COLO668 (cell line): ENCODE measurements at regions not wholly inside any gene's neighbourhood (a gene's known extent, or its start where the extent isn't known, plus 50 kb on each side); places are given as distances from the start of the nearest gene placed in this dataset.

ENCODE experiments used
- DNase-seq: peaks from one replicate; lab custom pipeline; 2025; ENCODE audit not compliant: unreplicated experiment; lab: John Stamatoyannopoulos, UW

DNA sequence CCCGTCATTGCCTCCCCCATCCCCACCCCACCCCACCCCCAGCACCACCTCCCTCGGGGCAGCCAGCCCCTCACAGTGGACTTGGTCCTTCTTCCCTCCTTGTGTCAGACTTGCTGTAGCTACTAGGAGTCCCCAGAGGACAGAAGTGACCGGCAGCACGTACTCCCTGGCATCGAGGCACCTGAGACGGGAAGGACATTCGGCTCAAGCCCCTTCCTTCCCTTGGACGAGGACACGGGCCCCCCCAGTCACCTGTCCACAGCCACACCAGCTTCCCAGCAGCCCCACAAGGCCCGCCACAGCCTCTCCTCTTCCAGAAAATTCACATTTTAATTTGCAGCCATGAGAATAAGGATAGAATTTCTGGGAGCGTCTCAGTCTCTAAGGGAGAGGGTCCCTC lies 267.8 kb upstream of the SHH start:
- no peak for DNase-seq

DNA sequence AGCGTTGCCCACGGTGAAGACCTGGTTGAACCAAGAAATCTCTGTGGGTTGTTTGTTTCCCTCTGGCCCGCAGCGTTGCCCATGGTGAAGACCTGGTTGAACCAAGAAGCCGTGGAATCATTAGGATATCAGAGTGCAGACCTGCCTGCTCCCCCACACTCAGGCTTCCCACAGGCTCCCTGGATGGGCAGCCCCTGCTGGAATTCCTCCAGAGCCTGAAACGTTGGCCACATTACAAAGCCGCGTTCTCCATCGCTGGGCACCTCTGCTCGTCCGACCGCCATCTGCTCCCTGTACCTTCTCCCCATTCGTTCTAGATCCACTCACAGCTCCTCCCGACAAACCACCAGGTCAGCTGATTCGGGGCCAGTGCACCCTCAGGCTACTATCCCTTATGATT lies 266.9 kb upstream of the SHH start:
- DNase-seq: no peak

DNA sequence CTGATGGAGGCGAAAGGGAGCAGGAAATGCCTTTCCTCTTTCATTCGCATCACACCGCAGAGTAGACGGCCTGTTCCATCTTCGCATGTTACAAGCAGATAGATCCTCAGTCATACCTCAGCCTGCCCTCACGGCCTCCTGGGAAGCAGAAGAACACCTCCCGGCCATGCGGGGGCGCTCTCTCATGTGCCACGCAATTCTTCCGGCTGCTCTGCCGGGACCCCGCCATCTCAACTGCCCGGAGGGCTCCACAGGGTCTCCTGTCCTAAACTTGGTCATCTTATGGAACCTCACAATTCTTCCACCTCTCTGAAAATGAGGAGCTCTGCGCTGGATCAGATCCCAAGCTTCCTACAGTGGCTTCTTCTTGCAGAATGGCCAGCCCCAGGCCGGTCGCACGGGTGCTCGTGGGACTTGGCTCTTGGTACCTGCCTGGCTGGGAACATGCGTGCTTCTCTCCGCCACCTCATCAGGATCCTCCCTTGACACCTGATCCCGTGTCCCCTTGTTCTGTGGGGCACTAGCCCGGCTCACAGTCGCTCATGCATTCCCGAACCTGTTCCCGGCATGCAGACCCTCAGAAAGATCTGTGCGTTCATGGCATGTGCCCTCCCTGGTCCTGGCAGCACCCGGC lies 262.8 kb upstream of the SHH start:
- no peak for DNase-seq

DNA sequence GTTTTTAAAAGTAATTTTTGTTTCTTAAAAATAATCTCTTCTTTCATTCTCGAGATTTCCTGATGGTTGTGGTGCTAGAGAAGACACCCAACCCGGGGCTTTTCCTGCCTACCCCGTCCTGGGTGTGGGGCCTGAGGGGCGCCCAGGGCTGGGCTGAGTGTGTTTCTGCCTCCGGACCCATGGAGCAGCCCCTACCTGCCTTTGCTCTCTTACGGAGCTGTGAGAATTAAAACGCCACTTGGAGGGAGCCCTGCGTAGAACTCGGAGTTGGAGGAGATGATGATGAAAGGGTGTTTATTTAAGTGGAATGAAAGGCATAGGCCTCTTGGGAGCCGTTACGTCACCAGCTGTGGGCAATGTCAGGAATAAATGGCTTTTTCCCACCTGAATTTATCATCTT lies 261.8 kb upstream of the SHH start:
- no peak for DNase-seq

DNA sequence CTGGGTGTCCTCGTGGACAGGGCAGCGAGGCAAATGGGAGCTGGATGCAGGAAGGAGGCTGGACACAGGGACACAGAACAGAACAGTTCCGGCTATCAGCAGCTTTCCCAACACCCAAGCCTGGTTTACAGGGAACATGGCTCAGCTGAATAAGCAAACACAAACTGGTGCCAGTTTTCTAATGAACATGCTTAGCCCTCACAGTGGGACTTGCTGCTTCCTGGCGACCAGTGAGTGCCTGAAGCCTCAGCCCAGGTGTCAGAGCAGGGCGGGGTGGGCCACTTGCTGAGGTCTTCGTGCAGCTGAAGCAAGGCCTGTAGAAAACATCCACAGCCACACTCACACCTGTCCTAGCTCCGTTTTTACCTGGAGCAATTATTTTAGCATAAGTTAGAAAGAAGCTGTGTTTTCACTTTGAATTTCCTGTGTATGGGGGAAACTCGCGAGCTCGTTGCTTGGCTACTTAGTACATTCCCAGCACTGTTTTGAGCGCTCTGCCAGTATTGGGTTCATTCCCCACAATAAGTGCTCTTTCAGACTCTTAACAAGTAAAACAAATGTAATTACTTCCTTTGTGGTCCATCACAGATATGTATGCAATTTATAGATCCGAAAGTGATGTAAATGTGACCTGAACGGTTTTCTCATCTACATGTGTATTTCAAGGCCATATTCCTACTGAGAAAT lies 261.2 kb upstream of the SHH start:
- DNase-seq: no peak

DNA sequence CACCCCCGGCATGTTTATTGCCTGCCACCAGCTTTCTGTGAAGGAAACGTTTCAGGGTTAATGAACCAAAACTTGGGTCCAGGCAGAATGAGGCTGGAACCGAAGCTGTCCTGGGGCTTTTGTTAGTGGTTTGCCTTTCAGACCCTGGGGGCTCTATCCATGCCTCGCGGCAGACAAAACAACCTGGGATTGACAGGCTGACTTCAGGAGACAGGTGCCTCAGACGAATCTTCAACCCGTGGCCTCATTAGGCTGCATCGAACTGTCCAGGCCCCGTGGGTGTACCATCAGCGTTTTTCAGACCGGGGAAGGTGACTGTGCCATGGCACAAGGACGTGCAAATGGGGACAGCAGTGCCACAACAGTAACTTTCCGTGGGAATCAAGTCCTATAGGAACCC lies 259.3 kb upstream of the SHH start:
- no peak for DNase-seq

DNA sequence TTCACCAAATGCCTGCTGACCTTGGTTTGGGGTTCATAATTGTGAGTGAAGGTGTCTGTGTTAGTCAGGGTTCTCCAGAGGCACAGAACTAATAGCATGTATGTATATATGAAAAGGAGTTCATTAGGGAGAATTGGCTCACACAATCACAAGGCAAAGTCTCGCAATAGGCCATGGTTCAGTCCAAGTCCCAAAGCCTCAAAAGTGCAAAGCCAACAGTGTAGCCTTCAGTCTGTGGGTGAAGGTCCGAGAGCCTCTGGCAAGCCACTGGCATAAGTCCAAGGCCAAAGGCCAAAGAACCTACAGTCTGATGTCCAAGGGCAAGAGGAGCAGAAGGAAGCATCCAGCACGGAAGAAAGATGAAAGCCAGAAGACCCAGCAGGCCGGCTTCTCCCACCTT lies 257.6 kb upstream of the SHH start:
- no peak for DNase-seq

DNA sequence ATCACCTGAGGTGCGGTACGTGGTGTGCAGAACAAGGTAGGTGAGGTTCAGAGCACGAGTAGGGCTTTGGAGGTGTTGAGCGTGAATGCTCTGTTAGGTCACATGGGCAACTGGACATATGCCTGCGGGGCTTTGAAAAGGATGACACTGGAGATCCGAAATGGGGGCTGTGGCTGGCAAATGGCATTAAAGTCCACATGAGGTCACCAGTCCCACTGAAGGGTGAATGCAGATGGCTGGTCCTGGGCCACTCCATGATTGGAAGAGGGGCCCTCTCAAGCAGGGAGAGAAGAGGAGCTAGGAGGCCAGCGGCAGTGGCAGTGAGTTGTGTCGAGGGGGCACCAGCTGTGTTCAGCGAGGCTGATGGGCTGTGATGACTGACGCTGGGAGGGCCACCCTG lies 254.9 kb upstream of the SHH start:
- DNase-seq: no peak

DNA sequence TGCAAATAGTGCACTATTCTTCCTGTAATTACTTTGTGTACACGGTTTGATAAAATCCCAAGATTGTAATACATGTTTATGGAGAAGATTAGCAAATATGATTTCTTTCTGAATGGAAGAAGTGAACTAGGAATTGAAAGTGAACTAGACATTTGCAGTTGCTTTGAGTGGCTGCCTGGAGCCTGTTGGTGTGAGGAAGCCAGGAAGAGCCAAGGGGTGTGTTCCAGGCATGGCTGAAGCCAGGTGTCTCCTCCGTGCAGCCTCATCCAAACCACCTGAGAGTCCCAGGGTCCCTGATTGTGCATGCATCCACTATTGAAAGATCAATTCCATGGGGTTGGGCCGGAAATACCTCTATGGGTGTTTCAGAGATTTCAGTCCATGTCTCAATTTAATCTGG lies 253.1 kb upstream of the SHH start:
- no peak for DNase-seq

DNA sequence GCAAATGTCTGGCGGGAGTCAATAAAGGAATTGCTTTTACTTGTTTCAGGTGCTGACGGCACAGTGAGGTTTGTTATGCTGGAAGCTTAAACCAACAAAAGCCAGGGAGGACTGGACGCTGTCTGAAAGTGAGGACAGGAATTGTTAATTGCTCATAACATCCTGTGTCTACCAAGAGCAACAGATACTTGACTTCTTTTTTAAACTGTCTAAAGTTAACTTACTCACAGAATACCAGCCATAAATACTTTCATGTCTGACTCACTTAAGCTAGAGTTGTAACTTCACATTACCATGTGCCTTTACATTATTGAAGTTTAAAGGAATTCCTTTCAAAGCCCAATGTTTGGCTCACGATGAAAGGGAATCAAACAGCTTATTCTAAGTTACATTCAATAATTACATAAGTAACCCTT lies 252.7 kb upstream of the SHH start:
- DNase-seq: no peak

DNA sequence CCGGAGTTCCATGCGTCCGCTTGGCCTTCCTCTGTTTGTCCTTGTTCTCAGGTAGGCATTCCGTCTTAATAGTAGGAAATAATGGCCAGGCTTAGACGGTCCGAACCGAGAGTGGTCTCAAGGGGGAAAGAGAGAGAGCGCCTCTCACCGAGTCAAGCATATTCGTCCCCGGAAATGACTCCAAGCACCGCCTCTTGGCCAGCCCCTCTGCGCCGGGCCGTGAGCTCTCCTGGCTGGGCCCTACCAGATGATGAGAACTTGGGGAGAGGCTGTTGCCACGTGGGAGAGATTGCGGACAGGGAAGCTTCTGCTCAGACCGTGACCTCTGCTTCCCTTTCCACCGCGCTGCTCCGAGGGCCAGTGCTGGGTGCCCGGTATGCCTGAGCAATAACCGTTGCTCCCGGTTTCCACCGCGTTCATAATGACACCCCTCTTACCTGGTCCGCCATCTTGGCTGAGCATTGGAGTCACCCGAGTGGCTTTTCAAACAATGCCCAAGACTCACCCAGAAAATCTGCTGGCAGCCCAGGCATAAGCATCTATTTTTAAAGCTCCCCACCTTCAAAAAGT lies 251.1 kb upstream of the SHH start:
- no peak for DNase-seq

DNA sequence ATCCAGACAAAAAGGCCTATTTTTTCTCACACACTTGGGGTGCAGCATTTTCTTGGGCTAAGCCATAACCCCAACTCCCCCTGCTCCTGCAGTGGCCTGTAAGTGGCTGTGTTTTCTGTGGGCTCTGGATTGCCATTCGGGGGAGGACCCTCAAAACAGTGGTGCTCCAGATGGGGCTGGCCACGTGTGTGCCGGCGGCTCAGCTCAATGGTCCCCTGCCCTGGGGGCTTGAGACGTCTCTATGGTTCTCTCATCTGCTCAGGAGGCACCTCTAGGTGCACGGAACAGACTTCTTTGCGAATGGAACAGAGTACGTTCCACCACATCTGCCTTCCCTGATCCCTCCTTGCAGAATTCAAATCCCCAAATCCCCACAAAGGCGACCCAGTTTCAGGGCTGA lies 250.0 kb upstream of the SHH start:
- no peak for DNase-seq

DNA sequence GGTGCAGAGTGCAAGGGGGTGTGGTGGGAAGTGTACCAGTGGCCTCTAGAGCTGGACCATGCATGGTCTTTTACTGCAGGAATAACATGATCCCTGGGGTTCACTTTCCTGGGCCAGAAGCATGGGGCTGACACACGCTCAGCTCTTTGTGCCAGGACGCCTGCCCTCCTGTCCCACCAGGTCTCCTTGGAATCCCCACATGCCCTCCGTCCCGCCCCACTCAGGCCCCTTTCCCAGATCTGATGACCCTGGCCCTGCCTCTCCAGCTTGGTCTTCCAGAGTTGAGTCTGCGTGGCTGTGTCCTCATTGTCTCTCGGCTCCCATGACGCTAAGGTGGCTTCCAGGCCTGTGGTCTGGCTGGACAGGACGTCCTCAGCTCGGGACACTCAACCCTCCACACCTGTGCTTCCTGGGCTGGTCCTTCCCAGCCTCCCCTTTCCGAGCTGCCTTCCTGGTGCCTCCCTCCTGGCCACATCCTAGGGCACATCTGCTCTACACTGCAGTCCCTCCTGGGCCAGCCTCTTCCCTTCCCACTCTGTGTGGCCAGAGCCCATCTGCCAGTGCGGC lies 249.5 kb upstream of the SHH start:
- no peak for DNase-seq

DNA sequence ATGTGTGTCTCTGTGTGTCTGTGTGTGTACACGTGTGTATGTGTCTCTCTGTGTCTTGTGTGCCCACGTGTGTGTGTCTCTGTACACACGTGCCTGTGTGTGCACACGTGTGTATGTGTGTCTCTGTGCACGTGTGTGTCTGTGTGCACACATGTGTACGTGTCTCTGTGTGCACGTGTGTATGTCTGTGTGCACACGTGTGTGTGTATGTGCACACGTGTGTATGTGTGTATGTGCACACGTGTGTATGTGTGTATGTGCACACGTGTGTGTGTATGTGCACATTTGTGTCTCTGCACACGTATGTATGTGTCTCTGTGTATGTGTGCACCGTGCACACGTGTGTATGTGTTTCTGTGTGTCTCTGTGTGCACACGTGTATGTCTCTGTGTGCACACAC lies 248.7 kb upstream of the SHH start:
- no peak for DNase-seq

DNA sequence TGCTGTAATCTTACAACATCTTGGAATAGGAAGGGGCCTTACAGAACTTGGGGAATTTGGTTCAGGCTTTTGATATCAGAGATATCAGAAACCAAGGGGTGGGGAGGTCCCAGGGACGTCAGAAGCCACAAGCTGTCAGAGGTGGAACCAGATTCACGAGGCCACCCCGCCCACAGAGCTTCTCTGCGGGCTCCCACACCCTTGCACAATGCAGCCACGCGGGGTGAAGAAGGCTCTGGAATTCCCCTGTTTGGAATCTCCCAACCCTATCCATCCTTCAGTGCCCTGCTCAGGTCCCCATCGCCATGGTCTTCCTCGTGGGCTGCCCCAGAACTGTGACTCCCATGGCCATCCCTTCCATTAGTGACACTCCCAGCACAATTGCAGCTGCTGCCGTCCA lies 247.1 kb upstream of the SHH start:
- DNase-seq: no peak

DNA sequence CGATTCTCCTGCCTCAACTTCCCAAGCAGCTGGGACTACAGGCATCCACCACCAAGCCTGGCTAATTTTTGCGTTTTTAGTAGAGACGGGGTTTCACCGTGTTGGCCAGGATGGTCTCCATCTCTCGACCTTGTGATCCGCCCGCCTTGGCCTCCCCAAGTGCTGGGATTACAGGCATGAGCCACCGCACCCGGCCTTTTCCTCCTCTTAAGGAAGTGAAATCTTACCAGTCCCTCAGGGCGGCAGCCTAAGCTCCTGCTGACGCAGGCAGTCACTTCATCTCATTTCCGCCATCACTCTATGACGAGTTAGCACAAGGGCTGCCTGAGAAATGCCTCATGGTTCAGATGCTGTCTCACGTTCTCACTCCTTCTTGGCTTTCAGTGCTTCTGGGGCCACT lies 246.0 kb upstream of the SHH start:
- no peak for DNase-seq

DNA sequence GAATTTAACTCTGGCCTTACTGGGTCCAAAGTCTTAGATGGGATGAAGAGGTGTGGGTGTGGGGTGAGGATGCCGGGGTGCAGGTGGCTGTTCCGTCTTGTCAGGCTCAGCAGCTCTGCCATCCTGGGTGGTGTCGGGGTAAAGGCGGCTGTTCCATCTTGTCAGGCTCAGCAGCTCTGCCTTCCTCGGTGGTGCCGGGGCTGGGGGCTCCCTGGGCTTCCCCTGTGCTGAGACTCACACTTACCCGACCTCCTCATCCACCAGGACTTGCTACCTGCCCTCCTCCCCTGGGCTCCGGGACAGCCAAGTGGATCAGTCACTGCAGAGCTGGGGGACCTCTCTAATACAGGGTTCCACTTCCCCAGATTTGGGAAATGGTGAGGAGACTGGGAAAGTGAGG lies 244.3 kb upstream of the SHH start:
- DNase-seq: no peak

DNA sequence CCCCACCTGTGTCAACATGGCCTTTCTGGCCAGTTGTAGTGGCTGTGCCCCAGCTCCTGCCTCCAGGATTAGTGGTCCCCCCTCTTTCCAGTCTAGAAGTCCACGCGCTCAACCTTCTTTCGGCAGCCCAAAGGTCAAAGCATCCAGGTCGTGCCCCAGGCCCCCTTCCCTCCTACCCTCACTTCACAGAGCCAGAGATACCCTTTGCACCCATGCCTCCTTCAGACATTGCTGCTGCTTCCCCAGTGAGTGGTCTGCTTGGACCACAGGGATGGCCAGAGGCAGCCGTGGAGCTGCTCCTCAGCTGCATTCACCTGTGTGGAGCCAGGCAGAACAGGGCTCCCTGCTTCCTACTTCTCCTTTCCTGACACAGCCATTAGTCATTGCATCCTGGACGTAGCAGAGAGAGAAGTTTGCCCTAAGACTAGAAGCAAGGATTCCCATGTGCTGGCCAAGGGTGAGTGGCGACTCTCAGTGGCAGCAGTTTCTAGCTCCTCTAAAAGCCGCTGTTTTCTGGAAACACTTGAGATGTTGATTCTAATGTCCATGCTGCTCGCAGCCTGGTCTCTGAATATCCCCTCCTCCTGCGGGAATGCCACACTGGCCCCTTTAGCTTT lies 243.1 kb upstream of the SHH start:
- no peak for DNase-seq

DNA sequence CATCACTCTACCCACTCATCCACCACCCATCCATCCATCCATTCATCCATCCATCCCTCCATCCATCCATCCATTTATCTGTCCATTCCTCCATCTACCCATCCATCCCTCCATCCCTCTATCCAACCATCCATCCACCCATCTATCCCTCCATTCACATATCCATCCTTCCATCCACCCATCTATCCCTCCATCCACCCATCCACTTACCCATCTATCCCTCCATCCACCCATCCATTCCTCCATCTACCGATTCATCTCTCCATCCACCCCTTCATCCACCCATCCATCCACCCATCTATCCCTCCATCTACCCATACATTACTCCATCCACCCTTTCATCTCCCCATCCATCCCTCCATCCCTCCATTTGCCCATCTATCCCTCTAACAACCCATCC lies 239.6 kb upstream of the SHH start:
- DNase-seq: no peak

DNA sequence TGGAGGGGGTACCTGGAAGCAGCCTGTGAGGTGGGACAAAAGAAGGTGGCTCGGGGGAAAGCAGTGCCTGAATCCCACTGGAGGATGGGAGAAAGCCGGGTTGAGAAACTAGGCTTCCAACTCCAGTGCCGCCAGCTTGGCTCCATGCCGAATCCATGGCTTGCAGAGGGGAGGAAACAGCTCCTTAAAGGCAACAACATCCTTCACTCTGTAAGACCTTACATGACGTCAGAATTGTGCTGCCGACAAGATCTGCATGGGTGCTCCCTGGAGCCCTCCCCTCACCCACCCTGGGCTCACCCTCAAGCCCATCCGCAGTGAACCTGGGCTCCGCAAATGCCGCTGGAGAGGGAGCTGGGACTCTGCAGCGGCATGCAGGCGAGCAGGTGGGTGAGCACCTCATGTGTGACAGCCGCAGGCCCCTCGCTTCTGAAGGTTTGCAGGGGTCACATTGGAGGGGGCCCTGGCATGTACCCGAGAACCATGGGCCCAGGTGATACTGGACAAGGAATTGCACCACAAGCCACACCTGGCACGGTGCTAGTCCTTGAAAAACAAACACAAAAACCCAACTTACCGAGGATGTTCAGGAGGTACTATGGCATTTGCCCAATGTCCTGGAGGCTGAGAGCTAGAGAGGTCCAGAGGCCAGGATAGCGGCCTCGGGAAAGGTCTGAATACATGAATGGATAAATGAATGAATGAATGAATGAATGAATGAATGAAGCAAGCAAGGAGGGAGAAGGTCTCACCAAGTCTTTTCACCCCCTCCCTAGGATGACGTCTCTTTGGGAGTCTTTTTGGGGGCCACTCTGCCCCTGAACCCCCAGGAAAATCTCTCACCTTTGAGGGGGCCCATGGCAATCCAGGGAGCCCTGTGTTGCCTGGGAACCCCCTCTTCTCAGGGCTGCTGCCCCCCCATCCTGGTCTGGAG lies 238.6 kb upstream of the SHH start:
- no peak for DNase-seq

DNA sequence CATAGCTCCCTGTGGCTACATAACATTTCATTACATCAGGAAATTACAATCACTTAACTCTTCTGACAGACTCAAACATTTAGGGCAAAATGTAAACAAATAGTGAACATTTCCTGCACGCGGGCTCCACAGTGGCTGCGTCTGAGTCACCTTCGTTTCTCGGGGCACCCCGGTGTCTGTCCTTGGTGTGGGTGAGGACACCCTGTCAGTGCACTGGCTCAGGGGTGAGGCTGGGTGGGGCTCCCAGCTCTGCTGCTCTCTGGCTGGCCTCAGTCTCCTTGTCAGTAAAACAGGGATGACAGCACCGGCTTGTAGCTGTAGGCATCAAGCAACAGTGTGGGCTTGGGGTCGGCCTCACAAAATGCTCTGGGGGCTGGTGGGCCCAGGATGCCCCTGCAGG lies 237.1 kb upstream of the SHH start:
- DNase-seq: no peak
